ENCODE measurements at regions not wholly inside any gene's neighbourhood (a gene's known extent, or its start where the extent isn't known, plus 50 kb on each side); places are given as distances from the start of the nearest gene placed in this dataset.
A peak's percentile ranks its signal among the peaks of the same experiment; 100 is the strongest.

GRCh38 chr3:193850084-193850619 is 257.1 kb downstream of the OPA1 start:
- TF ChIP-seq POLR2A (IDR thresholded peaks at IDR 0.05): no peak
- TF ChIP-seq CTCF (IDR thresholded peaks at IDR 0.05): no peak
- no peak for TF ChIP-seq EP300 (IDR thresholded peaks at IDR 0.05)
- TF ChIP-seq POLR2AphosphoS5 (IDR thresholded peaks at IDR 0.05): no peak
- Histone ChIP-seq H3K4me1 (peaks cover 29 to 35% (median 31%) of the 10 kb centered on the region in 4 donors), H3K36me3 (no peaks in the 10 kb centered on the region), H3K9me3 (no peaks in the 10 kb centered on the region), H3K4me3 (no peak overlapping the region), H3K27me3 (no peaks in the 10 kb centered on the region), H3K27ac (peak overlapping the region in 2 of 5 donors; percentile 52 to 89)
- no peak for DNase-seq
- 86 to 93% (median 88%) methylated on average over 5 of the region's 5 CpGs for WGBS, 5 donors
- intact Hi-C loops (cut with DNase I; ENCODE audit: low total_unique reads): no loop called here

- Histone ChIP-seq H3K4me3 (no peak overlapping the region), H3K27ac (peak overlapping the region; percentile 28 to 89 (median 80)), H3K4me1 (peaks cover 27 to 33% (median 29%) of the 10 kb centered on the region in 4 donors), H3K36me3 (no peaks in the 10 kb centered on the region), H3K9me3 (no peaks in the 10 kb centered on the region), H3K27me3 (no peaks in the 10 kb centered on the region)
- DNase-seq: no peak
- WGBS, 5 donors: 28 to 48% (median 32%) methylated on average over 3 of the region's 3 CpGs
- no peak for TF ChIP-seq POLR2A (IDR thresholded peaks at IDR 0.05)
- no peak for TF ChIP-seq POLR2AphosphoS5 (IDR thresholded peaks at IDR 0.05)
- TF ChIP-seq EP300 (IDR thresholded peaks at IDR 0.05): no peak
- TF ChIP-seq CTCF (IDR thresholded peaks at IDR 0.05): no peak
- intact Hi-C loops (cut with DNase I; ENCODE audit: low total_unique reads): no loop called here
These were observed 258.4 kb downstream of the OPA1 start for GRCh38 chr3:193851428-193851847.

GRCh38 chr3:193851941-193852674 is 259.1 kb downstream of the OPA1 start:
- Histone ChIP-seq H3K27ac (peak overlapping the region; percentile 77 to 89 (median 80)), H3K4me3 (no peak overlapping the region), H3K36me3 (no peaks in the 10 kb centered on the region), H3K4me1 (peaks cover 27 to 33% (median 29%) of the 10 kb centered on the region in 4 donors), H3K9me3 (no peaks in the 10 kb centered on the region), H3K27me3 (no peaks in the 10 kb centered on the region)
- DNase-seq: peak in 1 of 2 donors; percentile 88
- peak in 2 of 3 donors; percentile 71 to 74 for TF ChIP-seq POLR2AphosphoS5 (IDR thresholded peaks at IDR 0.05)
- no peak for TF ChIP-seq POLR2A (IDR thresholded peaks at IDR 0.05)
- no peak for TF ChIP-seq EP300 (IDR thresholded peaks at IDR 0.05)
- intact Hi-C loops (cut with DNase I; ENCODE audit: low total_unique reads): no loop called here
- 26 to 49% (median 32%) methylated on average over 13 of the region's 13 CpGs for whole genome bisulfite sequencing, 5 donors

GRCh38 chr3:193852901-193853300 is 259.9 kb downstream of the OPA1 start:
- Histone ChIP-seq H3K27ac (peak overlapping the region; percentile 58 to 89 (median 80)), H3K36me3 (no peaks in the 10 kb centered on the region), H3K27me3 (no peaks in the 10 kb centered on the region), H3K4me1 (peaks cover 29 to 33% (median 31%) of the 10 kb centered on the region in 4 donors), H3K4me3 (no peak overlapping the region), H3K9me3 (no peaks in the 10 kb centered on the region)
- WGBS, 5 donors: 26 to 60% (median 52%) methylated on average over 1 of the region's 1 CpG
- no peak for DNase-seq
- TF ChIP-seq EP300 (IDR thresholded peaks at IDR 0.05) (no peak), POLR2A (IDR thresholded peaks at IDR 0.05) (no peak), CTCF (IDR thresholded peaks at IDR 0.05) (no peak), POLR2AphosphoS5 (IDR thresholded peaks at IDR 0.05) (no peak)
- intact Hi-C loops (cut with DNase I; ENCODE audit: low total_unique reads): no loop called here

Measured in stomach (tissue), 8 donors.